H1 (cell line): ENCODE measurements at regions not wholly inside any gene's neighbourhood (a gene's known extent, or its start where the extent isn't known, plus 50 kb on each side); places are given as distances from the start of the nearest gene placed in this dataset.

Experiments used
- CTCF ChIA-PET: fragments of 300-600 bp; sonication (Branson Sonifier 250); formaldehyde crosslinking; loops from one replicate; lab custom pipeline; 2021; ENCODE audit not compliant: partially characterized antibody; lab: Charles Lee
- POLR2A ChIA-PET: fragments of 300-600 bp; sonication (Branson Sonifier 250); formaldehyde crosslinking; loops from one replicate; lab custom pipeline; 2021; ENCODE audit warnings: inconsistent platforms; ENCODE audit not compliant: partially characterized antibody; lab: Charles Lee
- DNase-seq, 2 experiments: peaks; one replicate each; pipeline versions ENCODE4 v3.0.0 to v3.0.0-alpha.2; 2010 to 2022; ENCODE audit warnings: low spot score in 2 of 2, low read depth in 1 of 2, mixed read lengths in 1 of 2
- FAIRE-seq: peaks from 2 replicates; lab custom pipeline; 2011; peaks lifted over from hg19 to GRCh38; lab: Jason Lieb, UNC
- H2AFZ ChIP-seq: 2 replicates; pipeline ENCODE4 v1.8.1; 2012; ENCODE audit warnings: low read length, inconsistent platforms
- H2AK5ac ChIP-seq: 2 replicates; pipeline ENCODE4 v1.6.1; 2013; ENCODE audit warnings: low read depth, low read length
- H2BK120ac ChIP-seq: replicated peaks from 2 replicates; pipeline ENCODE3; 2013; ENCODE audit warnings: low read depth, low read length, inconsistent platforms
- H2BK12ac ChIP-seq: 2 replicates; pipeline ENCODE4 v1.6.1; 2013; ENCODE audit warnings: low read depth, low read length
- H2BK15ac ChIP-seq: 2 replicates; pipeline ENCODE4 v1.6.1; 2013; ENCODE audit warnings: low read length
- H2BK20ac ChIP-seq: 2 replicates; pipeline ENCODE4 v1.6.1; 2013; ENCODE audit warnings: low read length
- H2BK5ac ChIP-seq: 2 replicates; pipeline ENCODE4 v1.6.1; 2013; ENCODE audit warnings: low read depth, low read length
- H3K14ac ChIP-seq: 2 replicates; pipeline ENCODE4 v1.6.1; 2013; ENCODE audit warnings: inconsistent platforms; ENCODE audit not compliant: insufficient read length
- H3K18ac ChIP-seq: 2 replicates; pipeline ENCODE4 v1.6.1; 2013; ENCODE audit warnings: low read length; ENCODE audit errors: extremely low read depth
- H3K23ac ChIP-seq: 2 replicates; pipeline ENCODE4 v1.6.1; 2013; ENCODE audit warnings: inconsistent platforms; ENCODE audit not compliant: insufficient read length
- H3K23me2 ChIP-seq: 2 replicates; pipeline ENCODE4 v1.6.1; 2013; ENCODE audit warnings: low read depth, low read length
- H3K27ac ChIP-seq: 2 replicates; pipeline ENCODE4 v1.6.1; 2011; ENCODE audit warnings: low read depth, low read length, inconsistent platforms
- H3K27me3 ChIP-seq, 4 experiments: replicated peaks in 1 of 4; 1 replicate in 1 of 4; 2 replicates in 3 of 4; pipeline versions ENCODE4 v1.6.1 to v1.8.1; 2011 to 2013; ENCODE audit warnings: low read length in 3 of 4, mild to moderate bottlenecking in 3 of 4, inconsistent platforms in 2 of 4, mixed read lengths in 2 of 4, moderate library complexity in 1 of 4; ENCODE audit not compliant: control insufficient read depth in 3 of 4, insufficient read depth in 3 of 4; ENCODE audit errors: extremely low read depth in 1 of 4
- H3K36me3 ChIP-seq, 4 experiments: 2 replicates each; pipeline versions ENCODE4 v1.6.1 to v1.8.1; 2011 to 2013; ENCODE audit warnings: mild to moderate bottlenecking in 4 of 4, low read length in 3 of 4, moderate library complexity in 2 of 4, control low read depth in 1 of 4, inconsistent platforms in 1 of 4; ENCODE audit not compliant: insufficient read depth in 4 of 4, control insufficient read depth in 2 of 4
- H3K4ac ChIP-seq: replicated peaks from 2 replicates; pipeline ENCODE3; 2013; ENCODE audit warnings: low read length, low read depth, mixed read lengths, inconsistent platforms; ENCODE audit not compliant: insufficient read length
- H3K4me1 ChIP-seq, 4 experiments: replicated peaks in 1 of 4; 1 replicate in 1 of 4; 2 replicates in 3 of 4; pipeline versions ENCODE4 v1.6.1 to v1.8.1; 2011 to 2013; ENCODE audit warnings: low read length in 3 of 4, inconsistent platforms in 2 of 4, mixed read lengths in 1 of 4; ENCODE audit not compliant: insufficient read depth in 4 of 4, control insufficient read depth in 3 of 4
- H3K4me2 ChIP-seq, 2 experiments: 2 replicates each; pipeline versions ENCODE4 v1.6.1 to v1.8.1; 2011 to 2013; ENCODE audit warnings: low read depth in 2 of 2, low read length in 2 of 2, control low read depth in 1 of 2, inconsistent platforms in 1 of 2, mild to moderate bottlenecking in 1 of 2; ENCODE audit not compliant: insufficient read depth in 1 of 2
- H3K4me3 ChIP-seq, 4 experiments: fragments of 200-600, 300-600 bp in 1 of 4; sonication (generic), shearing (Covaris generic), sonication (Bioruptor Twin) in 1 of 4; 2 replicates each; pipeline versions ENCODE4 v1.5.1 to v1.8.1; 2011 to 2016; ENCODE audit warnings: low read length in 4 of 4, low read depth in 3 of 4, control low read depth in 2 of 4, inconsistent platforms in 2 of 4, mild to moderate bottlenecking in 2 of 4, mixed read lengths in 1 of 4, moderate library complexity in 1 of 4; ENCODE audit not compliant: insufficient read depth in 2 of 4; ENCODE audit errors: extremely low read depth in 1 of 4
- H3K56ac ChIP-seq: replicated peaks from 2 replicates; pipeline ENCODE3; 2013; ENCODE audit warnings: low read depth, mild to moderate bottlenecking, mixed read lengths, low read length, inconsistent platforms; ENCODE audit not compliant: insufficient read length
- H3K79me1 ChIP-seq: 2 replicates; pipeline ENCODE4 v1.6.1; 2013; ENCODE audit warnings: low read depth, low read length, control low read depth
- H3K79me2 ChIP-seq, 2 experiments: 2 replicates each; pipeline versions ENCODE4 v1.6.1 to v1.8.1; 2012 to 2013; ENCODE audit warnings: low read length in 2 of 2, mild to moderate bottlenecking in 2 of 2, inconsistent platforms in 1 of 2; ENCODE audit not compliant: insufficient read depth in 2 of 2, control insufficient read depth in 1 of 2
- H3K9ac ChIP-seq, 4 experiments: replicated peaks in 1 of 4; 1 replicate in 1 of 4; 2 replicates in 3 of 4; pipeline versions ENCODE4 v1.6.1 to v1.8.1; 2011 to 2013; ENCODE audit warnings: low read depth in 3 of 4, low read length in 3 of 4, control low read depth in 2 of 4, mild to moderate bottlenecking in 2 of 4, moderate library complexity in 2 of 4, inconsistent platforms in 1 of 4; ENCODE audit errors: extremely low read depth in 1 of 4
- H3K9me3 ChIP-seq, 2 experiments: 2 replicates each; pipeline versions ENCODE4 v1.6.1 to v1.8.1; 2012 to 2013; ENCODE audit warnings: mild to moderate bottlenecking in 2 of 2, moderate library complexity in 2 of 2, control low read depth in 1 of 2, inconsistent platforms in 1 of 2, low read depth in 1 of 2, low read length in 1 of 2, mixed read lengths in 1 of 2; ENCODE audit not compliant: insufficient read depth in 2 of 2
- H4K20me1 ChIP-seq, 2 experiments: replicated peaks in 1 of 2; 2 replicates each; pipeline versions ENCODE3 to v1.8.1; 2011 to 2013; ENCODE audit warnings: inconsistent platforms in 2 of 2, low read length in 2 of 2, mild to moderate bottlenecking in 1 of 2; ENCODE audit not compliant: insufficient read depth in 2 of 2, control insufficient read depth in 1 of 2
- H4K5ac ChIP-seq: 2 replicates; pipeline ENCODE4 v1.6.1; 2013; ENCODE audit warnings: low read length, low read depth, mixed read lengths, inconsistent platforms; ENCODE audit not compliant: insufficient read length
- H4K8ac ChIP-seq: 2 replicates; pipeline ENCODE4 v1.8.0; 2013; ENCODE audit warnings: mild to moderate bottlenecking, moderate library complexity, low read length, inconsistent platforms; ENCODE audit not compliant: insufficient read depth; ENCODE audit errors: extremely low read depth
- H4K91ac ChIP-seq: replicated peaks from 2 replicates; pipeline ENCODE3; 2013; ENCODE audit warnings: low read length, mixed read lengths, inconsistent platforms; ENCODE audit not compliant: insufficient read length
- CTBP2 ChIP-seq: IDR thresholded peaks from 2 replicates; pipeline ENCODE4 v1.7.0; 2011; ENCODE audit warnings: borderline replicate concordance, mild to moderate bottlenecking, moderate library complexity, mixed read lengths, low read length; ENCODE audit not compliant: insufficient read depth, insufficient read length
- JUN ChIP-seq: IDR thresholded peaks from 2 replicates; pipeline ENCODE4 v1.6.1; 2011; ENCODE audit warnings: low read depth, mild to moderate bottlenecking, improper control_type of control experiment, low read length
- NANOG ChIP-seq: IDR thresholded peaks from 2 replicates; pipeline ENCODE4 v1.6.1; 2011; ENCODE audit warnings: low read length, low read depth, mild to moderate bottlenecking, inconsistent platforms; ENCODE audit not compliant: insufficient read depth, poor library complexity, severe bottlenecking
- POLR2A ChIP-seq, 2 experiments: IDR thresholded peaks; 1 replicate in 1 of 2; 2 replicates in 1 of 2; pipeline ENCODE4 v1.6.1; 2011; ENCODE audit warnings: low read depth in 2 of 2, low read length in 2 of 2, mild to moderate bottlenecking in 2 of 2; ENCODE audit errors: control extremely low read depth in 1 of 2
- RXRA ChIP-seq: IDR thresholded peaks from 2 replicates; pipeline ENCODE4 v1.6.1; 2011; ENCODE audit warnings: low read depth, mild to moderate bottlenecking, low read length, moderate library complexity; ENCODE audit not compliant: insufficient read depth
- SIX5 ChIP-seq: IDR thresholded peaks from 2 replicates; pipeline ENCODE4 v1.6.1; 2011; ENCODE audit warnings: mild to moderate bottlenecking, low read depth, low read length
- SUZ12 ChIP-seq: fragments of 200-600 bp; sonication (generic); IDR thresholded peaks from 2 replicates; pipeline ENCODE4 v1.6.1; 2012; ENCODE audit warnings: mild to moderate bottlenecking, inconsistent platforms, low read length, moderate library complexity, mixed read lengths
- ZNF274 ChIP-seq: IDR thresholded peaks from 2 replicates; pipeline ENCODE4 v1.7.0; 2012; ENCODE audit warnings: low read length, borderline replicate concordance; ENCODE audit errors: extremely low read depth
- WGBS, 2 experiments: shearing (Covaris generic) in 1 of 2; methylation state at CpG; one replicate each; pipeline versions ENCODE4 v1.1.6 to v1.1.7; 2013 to 2015; ENCODE audit warnings: low lambda C conversion rate in 2 of 2, mixed read lengths in 2 of 2, inconsistent platforms in 1 of 2, low coverage in 1 of 2, missing lambda C conversion rate in 1 of 2; ENCODE audit not compliant: insufficient replicate concordance in 2 of 2, insufficient coverage in 1 of 2, insufficient read length in 1 of 2; ENCODE audit errors: extremely low coverage in 1 of 2, missing lambda C conversion rate in 1 of 2; 5-methylcytosine and 5-hydroxymethylcytosine counted together

DNA sequence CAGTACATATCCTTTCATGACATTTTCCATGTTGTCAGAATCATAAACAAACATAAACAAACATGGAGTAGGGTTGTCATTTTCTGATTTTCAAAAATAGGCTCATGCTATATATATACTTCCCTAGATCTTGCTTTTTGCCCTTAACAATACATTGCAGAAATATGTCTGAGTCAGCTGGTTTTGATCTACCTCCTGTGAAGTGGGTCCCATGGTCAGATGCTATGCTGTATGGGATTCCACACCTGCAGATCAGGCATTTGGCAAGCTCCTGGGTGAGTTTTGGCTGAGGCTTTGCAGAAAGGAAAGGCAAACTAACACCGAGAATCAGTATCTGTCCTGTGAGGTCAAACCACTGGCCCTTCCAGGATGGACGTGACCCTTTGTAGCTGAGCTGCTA, 183.0 kb upstream of the ARID2 start (continued):
- no peak for TF ChIP-seq JUN

GRCh38 chr12:45547132-45547531, 182.4 kb upstream of the ARID2 start:
- no peak overlapping the region for H3K4me2 ChIP-seq
- no peak overlapping the region for H4K8ac ChIP-seq
- FAIRE-seq (no peak), DNase-seq (no peak)
- no peak overlapping the region for H3K9ac ChIP-seq
- H3K4ac ChIP-seq, result no peak overlapping the region
- H2AK5ac ChIP-seq, result no peak overlapping the region
- no peaks in the 10 kb centered on the region for H3K9me3 ChIP-seq
- H3K14ac ChIP-seq, result no peak overlapping the region
- H4K5ac ChIP-seq, result no peak overlapping the region
- H3K27ac ChIP-seq, result no peak overlapping the region
- no peaks in the 10 kb centered on the region for H4K20me1 ChIP-seq
- H3K4me1 ChIP-seq, result no peaks in the 10 kb centered on the region
- no peaks in the 10 kb centered on the region for H3K36me3 ChIP-seq
- no peak overlapping the region for H2BK5ac ChIP-seq
- H3K23me2 ChIP-seq, result no peaks in the 10 kb centered on the region
- H3K23ac ChIP-seq, result no peak overlapping the region
- no peak overlapping the region for H2BK120ac ChIP-seq
- no peaks in the 10 kb centered on the region for H3K27me3 ChIP-seq
- H2BK20ac ChIP-seq, result no peak overlapping the region
- no peak overlapping the region for H2BK15ac ChIP-seq
- CTCF ChIA-PET, result interaction anchor here (0.9 to 5.7 kb wide), 8 partner anchors 15 to 215 kb away, joined by 3 to 43 read pairs (median 3); no protein-coding TSS in a partner anchor
- 90% methylated on average over 1 of the region's 1 CpG; no CpG with 5 or more reads in 1 of the 2 experiments for WGBS, 2 experiments
- TF ChIP-seq RXRA (no peak), NANOG (no peak), ZNF274 (no peak), CTBP2 (no peak), SIX5 (no peak), POLR2A (IDR thresholded peaks at IDR 0.05; ENCODE audit: control extremely low read depth in 1 of 2, low read depth in 2 of 2, low read length in 2 of 2) (no peak), SUZ12 (no peak)
- no peak overlapping the region for H3K4me3 ChIP-seq
- H3K79me2 ChIP-seq, result no peaks in the 10 kb centered on the region
- no peak overlapping the region for H3K18ac ChIP-seq
- H3K79me1 ChIP-seq, result no peaks in the 10 kb centered on the region
- H4K91ac ChIP-seq, result no peak overlapping the region
- POLR2A ChIA-PET, result no interaction called here
- H3K56ac ChIP-seq, result no peak overlapping the region
- H2BK12ac ChIP-seq, result no peak overlapping the region
- H2AFZ ChIP-seq, result no peak overlapping the region
